Adipocyte (in vitro differentiated cells): ENCODE measurements at regions not wholly inside any gene's neighbourhood (a gene's known extent, or its start where the extent isn't known, plus 50 kb on each side); places are given as distances from the start of the nearest gene placed in this dataset.

Experiments used
- DNase-seq: peaks from one replicate; pipeline ENCODE4 v3.0.0-alpha.2; 2015; ENCODE audit warnings: low read depth
- H3K27me3 ChIP-seq: replicated peaks from 2 replicates; pipeline ENCODE4 v1.7.0; 2013; ENCODE audit warnings: mild to moderate bottlenecking, low read length, moderate library complexity; ENCODE audit not compliant: control insufficient read depth, insufficient read depth
- H3K36me3 ChIP-seq: 2 replicates; pipeline ENCODE4 v1.7.0; 2013; ENCODE audit warnings: low read length, mild to moderate bottlenecking, moderate library complexity; ENCODE audit not compliant: control insufficient read depth, insufficient read depth, severe bottlenecking
- H3K4me1 ChIP-seq: 2 replicates; pipeline ENCODE4 v1.7.0; 2013; ENCODE audit warnings: mild to moderate bottlenecking, low read length, moderate library complexity; ENCODE audit not compliant: control insufficient read depth, insufficient read depth
- H3K4me3 ChIP-seq: 2 replicates; pipeline ENCODE4 v1.7.0; 2013; ENCODE audit warnings: mild to moderate bottlenecking, low read length, moderate library complexity
- H3K9ac ChIP-seq: 2 replicates; pipeline ENCODE4 v1.7.0; 2013; ENCODE audit warnings: mild to moderate bottlenecking, low read length, moderate library complexity
- H3K9me3 ChIP-seq: 2 replicates; pipeline ENCODE4 v1.7.0; 2013; ENCODE audit warnings: mild to moderate bottlenecking, low read length, moderate library complexity; ENCODE audit not compliant: control insufficient read depth

GRCh38 chr6:6966569-6966968 lies 141.2 kb upstream of the RREB1 start:
- Histone ChIP-seq H3K36me3 (no peaks in the 10 kb centered on the region), H3K9me3 (no peaks in the 10 kb centered on the region), H3K4me3 (no peak overlapping the region), H3K27me3 (peaks cover 5% of the 10 kb centered on the region), H3K4me1 (peaks cover 6% of the 10 kb centered on the region), H3K9ac (no peak overlapping the region)
- DNase-seq, result no peak

GRCh38 chr6:6968357-6968730 lies 139.4 kb upstream of the RREB1 start:
- no peak overlapping the region for H3K4me3 ChIP-seq
- peaks cover 6% of the 10 kb centered on the region for H3K4me1 ChIP-seq
- H3K9ac ChIP-seq, result no peak overlapping the region
- H3K9me3 ChIP-seq, result no peaks in the 10 kb centered on the region
- no peaks in the 10 kb centered on the region for H3K36me3 ChIP-seq
- H3K27me3 ChIP-seq, result peaks cover 5% of the 10 kb centered on the region
- DNase-seq, result no peak

DNA sequence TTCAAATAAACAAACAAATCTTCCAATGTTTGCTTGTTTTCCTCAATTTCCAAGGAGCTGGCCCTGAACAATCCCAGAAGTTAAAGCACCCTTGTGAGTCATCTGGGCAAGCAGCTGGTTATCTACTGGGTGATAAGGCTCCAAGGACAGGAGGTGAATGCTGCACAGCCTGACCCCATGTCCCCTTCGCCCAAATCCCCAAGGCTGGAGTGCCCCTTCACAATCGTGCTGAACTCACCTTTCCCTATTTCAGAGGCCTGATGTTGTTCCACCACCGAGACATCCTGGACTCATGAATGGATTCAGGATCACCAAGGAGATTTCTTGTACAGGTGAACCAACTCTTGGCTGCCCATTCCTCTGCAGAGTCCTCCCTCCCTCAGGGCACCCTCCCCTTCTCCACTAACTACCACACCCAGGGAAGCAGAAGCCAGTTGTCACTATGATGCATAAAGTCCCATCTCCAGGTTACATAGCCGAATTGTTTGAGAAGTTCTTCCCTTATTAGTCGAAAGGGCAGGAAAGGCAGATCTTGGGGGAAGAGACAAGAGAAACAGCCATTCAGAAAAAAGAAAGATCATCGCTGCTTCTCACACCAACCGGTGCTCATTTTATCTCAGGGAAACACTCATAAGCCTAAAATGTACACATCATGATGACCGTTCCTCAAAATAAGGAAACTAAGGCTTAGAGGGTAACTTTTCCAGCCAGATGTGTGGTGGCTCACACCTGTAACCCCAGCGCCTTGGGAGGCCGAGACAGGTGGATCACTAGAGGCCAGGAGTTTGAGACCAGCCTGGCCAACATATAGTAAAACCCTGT lies 138.8 kb upstream of the RREB1 start:
- H3K9ac ChIP-seq, result no peak overlapping the region
- no peaks in the 10 kb centered on the region for H3K36me3 ChIP-seq
- peaks cover 6% of the 10 kb centered on the region for H3K4me1 ChIP-seq
- peaks cover 5% of the 10 kb centered on the region for H3K27me3 ChIP-seq
- no peak for DNase-seq
- H3K9me3 ChIP-seq, result no peaks in the 10 kb centered on the region
- H3K4me3 ChIP-seq, result no peak overlapping the region

DNA sequence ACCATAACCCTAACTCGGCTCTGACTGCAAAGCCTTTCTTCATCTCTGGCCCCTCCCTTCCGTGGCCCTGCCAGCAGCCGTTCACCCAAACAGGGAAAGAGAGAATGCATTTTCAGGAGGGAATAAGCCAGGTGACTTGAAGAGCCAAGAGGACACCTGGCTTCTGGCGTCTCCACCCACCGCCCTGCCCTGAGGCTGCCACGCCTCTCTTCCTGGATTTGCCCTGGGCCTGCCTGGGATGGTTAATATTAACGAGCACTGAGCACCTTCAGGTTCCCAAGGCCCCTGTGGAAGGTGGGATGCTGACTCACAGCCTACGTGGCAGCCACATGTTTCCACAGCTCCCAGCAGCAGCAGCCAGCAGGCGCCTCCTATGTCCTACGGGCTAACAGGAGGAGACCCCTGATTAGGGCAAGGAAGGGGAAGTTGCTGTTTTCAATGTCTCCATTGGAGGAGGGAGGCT lies 138.0 kb upstream of the RREB1 start:
- Histone ChIP-seq H3K27me3 (peaks cover 5% of the 10 kb centered on the region), H3K4me1 (peaks cover 4% of the 10 kb centered on the region), H3K9me3 (no peaks in the 10 kb centered on the region), H3K4me3 (no peak overlapping the region), H3K36me3 (no peaks in the 10 kb centered on the region), H3K9ac (no peak overlapping the region)
- no peak for DNase-seq

DNA sequence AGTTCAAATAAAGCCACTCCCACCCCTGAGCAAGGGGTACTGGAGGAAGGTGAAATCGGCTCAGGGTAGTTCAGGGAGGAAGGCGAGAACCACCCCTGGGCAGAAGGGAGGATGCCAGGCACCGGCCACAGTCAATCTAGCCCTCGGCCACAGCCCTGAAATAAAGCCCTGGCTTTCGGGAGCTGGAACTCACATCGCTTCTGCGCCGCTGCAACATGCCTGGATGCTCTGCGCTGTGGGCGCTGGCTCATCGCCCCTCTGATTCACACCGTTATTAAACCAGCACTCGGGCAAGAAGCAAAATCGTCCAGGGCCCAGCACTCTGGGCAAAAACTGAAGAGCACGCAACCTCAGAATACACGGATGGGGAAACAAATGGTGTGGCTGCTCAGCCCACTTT lies 136.9 kb upstream of the RREB1 start:
- Histone ChIP-seq H3K9me3 (no peaks in the 10 kb centered on the region), H3K4me3 (no peak overlapping the region), H3K36me3 (no peaks in the 10 kb centered on the region), H3K27me3 (peaks cover 5% of the 10 kb centered on the region), H3K4me1 (no peaks in the 10 kb centered on the region), H3K9ac (no peak overlapping the region)
- DNase-seq, result no peak

DNA sequence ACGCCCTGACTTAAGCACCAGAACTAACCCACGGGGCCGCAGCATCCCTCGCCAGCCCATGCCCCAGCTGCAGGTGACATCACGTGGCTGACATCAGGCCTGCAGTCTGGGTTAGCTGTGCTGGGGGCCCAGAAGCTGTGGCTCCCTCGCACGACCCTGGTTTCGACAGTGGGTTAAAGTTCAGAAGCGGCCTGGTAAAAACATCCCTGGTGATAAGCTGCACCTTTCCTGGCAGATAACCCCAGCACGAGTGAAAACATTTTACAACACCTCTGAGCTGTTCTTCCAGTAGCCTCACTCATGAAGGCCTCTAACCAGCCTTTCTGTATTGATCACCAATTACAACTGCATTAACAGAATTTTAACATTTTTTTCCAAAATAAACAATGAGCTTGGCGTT lies 136.4 kb upstream of the RREB1 start:
- H3K4me1 ChIP-seq, result no peaks in the 10 kb centered on the region
- no peak for DNase-seq
- H3K36me3 ChIP-seq, result no peaks in the 10 kb centered on the region
- H3K27me3 ChIP-seq, result peaks cover 5% of the 10 kb centered on the region
- H3K4me3 ChIP-seq, result no peak overlapping the region
- H3K9ac ChIP-seq, result no peak overlapping the region
- no peaks in the 10 kb centered on the region for H3K9me3 ChIP-seq

DNA sequence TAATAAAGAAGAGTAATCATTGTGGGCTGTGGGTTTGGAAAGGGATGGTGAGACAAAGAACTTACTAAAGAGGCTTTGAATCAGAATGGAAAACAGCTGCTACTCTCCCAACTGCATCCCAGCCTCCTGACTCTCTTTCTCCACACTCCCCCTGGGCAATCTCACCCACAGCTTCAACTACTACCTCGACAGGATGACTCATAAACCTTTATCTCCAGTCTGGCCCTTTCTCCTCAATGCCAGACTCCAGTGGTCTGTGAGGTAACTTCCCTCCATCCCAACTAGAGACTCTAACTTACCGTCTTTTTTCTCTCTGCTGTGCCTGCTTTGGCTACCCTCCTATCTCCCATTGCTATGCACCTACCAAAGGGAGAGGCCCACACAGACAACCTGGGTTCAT lies 135.3 kb upstream of the RREB1 start:
- Histone ChIP-seq H3K4me3 (no peak overlapping the region), H3K4me1 (no peaks in the 10 kb centered on the region), H3K9ac (no peak overlapping the region), H3K27me3 (peaks cover 5% of the 10 kb centered on the region), H3K36me3 (no peaks in the 10 kb centered on the region), H3K9me3 (no peaks in the 10 kb centered on the region)
- DNase-seq, result no peak

DNA sequence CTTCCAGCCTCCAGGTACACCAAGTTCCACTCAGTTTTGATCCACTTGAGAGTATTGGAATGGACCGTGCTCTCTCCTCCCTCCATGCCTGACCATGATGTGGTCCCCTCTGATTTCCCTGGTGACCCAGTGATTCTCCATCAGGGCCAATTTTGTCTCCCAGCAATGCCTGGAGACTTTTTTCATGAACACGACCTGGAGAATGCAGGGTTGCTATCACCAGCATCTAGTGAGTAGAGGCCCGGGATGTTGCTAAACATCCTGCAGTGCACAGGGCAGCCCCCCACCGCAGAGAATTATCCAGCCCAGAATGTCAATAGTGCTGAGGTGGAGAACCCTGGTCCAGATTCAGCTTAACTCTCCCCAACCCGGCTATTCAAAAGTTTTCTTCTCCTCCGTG lies 134.0 kb upstream of the RREB1 start:
- Histone ChIP-seq H3K36me3 (no peaks in the 10 kb centered on the region), H3K4me3 (no peak overlapping the region), H3K4me1 (no peaks in the 10 kb centered on the region), H3K27me3 (peaks cover 9% of the 10 kb centered on the region), H3K9ac (no peak overlapping the region), H3K9me3 (no peaks in the 10 kb centered on the region)
- no peak for DNase-seq

DNA sequence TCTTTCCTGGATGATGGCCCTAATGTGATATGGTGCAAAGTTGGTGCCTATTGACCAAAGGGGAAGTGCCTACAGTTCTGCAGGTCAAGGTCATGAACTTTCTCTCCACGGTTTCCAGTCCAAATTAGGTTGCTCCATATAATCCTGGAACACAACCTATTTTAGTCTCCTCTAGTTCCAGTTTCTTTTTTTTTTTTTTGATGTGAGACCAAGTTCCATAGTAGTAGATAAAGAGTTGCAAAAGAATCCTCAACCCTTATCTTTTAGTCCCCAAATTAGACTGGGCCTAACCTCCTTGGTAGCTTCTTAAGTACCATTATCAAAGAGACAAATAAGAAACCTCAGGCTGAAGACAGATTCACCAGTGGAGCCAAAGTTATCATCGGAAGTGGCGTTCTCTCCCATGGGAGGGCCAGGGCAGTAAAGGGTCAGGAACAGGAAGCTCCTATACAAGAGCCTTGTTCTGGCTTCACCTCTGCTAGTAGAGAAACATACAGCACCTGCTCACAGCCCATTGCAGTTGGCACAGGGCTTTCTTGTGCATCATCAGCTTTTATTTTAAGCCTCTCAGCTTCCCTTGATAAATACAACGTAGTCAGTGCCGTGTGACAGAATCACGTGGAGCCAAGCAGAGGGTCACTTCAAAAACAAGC lies 132.2 kb upstream of the RREB1 start:
- H3K36me3 ChIP-seq, result no peaks in the 10 kb centered on the region
- H3K27me3 ChIP-seq, result peaks cover 3% of the 10 kb centered on the region
- DNase-seq, result no peak
- H3K9me3 ChIP-seq, result no peaks in the 10 kb centered on the region
- no peak overlapping the region for H3K4me3 ChIP-seq
- no peak overlapping the region for H3K9ac ChIP-seq
- H3K4me1 ChIP-seq, result no peaks in the 10 kb centered on the region

- H3K9ac ChIP-seq, result no peak overlapping the region
- peaks cover 3% of the 10 kb centered on the region for H3K27me3 ChIP-seq
- no peak overlapping the region for H3K4me3 ChIP-seq
- no peaks in the 10 kb centered on the region for H3K4me1 ChIP-seq
- no peaks in the 10 kb centered on the region for H3K9me3 ChIP-seq
- no peaks in the 10 kb centered on the region for H3K36me3 ChIP-seq
- DNase-seq, result no peak
Measured at GRCh38 chr6:6976193-6976592, 131.6 kb upstream of the RREB1 start.

GRCh38 chr6:6978731-6979130 lies 129.0 kb upstream of the RREB1 start:
- H3K36me3 ChIP-seq, result no peaks in the 10 kb centered on the region
- no peak overlapping the region for H3K9ac ChIP-seq
- peaks cover 3% of the 10 kb centered on the region for H3K27me3 ChIP-seq
- H3K4me1 ChIP-seq, result no peaks in the 10 kb centered on the region
- H3K4me3 ChIP-seq, result no peak overlapping the region
- no peak for DNase-seq
- H3K9me3 ChIP-seq, result no peaks in the 10 kb centered on the region
